NB4 (cell line): ENCODE measurements at regions not wholly inside any gene's neighbourhood (a gene's known extent, or its start where the extent isn't known, plus 50 kb on each side); places are given as distances from the start of the nearest gene placed in this dataset.
"Not testable (repeated sequence)": the region's sequence is repeated elsewhere in the genome, so short reads cannot be mapped to it uniquely, and the experiment has no call there.

Experiments used
- CTCF ChIP-seq: IDR thresholded peaks from one replicate; pipeline ENCODE4 v1.5.1; 2012; ENCODE audit warnings: low read depth, low read length
- MYC ChIP-seq: IDR thresholded peaks from 2 replicates; pipeline ENCODE4 v1.6.1; 2011; ENCODE audit warnings: low read depth, low read length
- POLR2A ChIP-seq: IDR thresholded peaks from 2 replicates; pipeline ENCODE4 v1.6.1; 2011; ENCODE audit warnings: mild to moderate bottlenecking; ENCODE audit not compliant: insufficient read length; ENCODE audit errors: extremely low read depth

GRCh38 chr21:15640113-15640512 lies 89.7 kb upstream of the USP25 start:
- not testable (repeated sequence) for TF ChIP-seq POLR2A, CTCF, MYC
